Activated CD4-positive, alpha-beta memory T cell treated with anti-CD3 and anti-CD28 coated beads for 36 hours (primary cell): ENCODE measurements at regions not wholly inside any gene's neighbourhood (a gene's known extent, or its start where the extent isn't known, plus 50 kb on each side); places are given as distances from the start of the nearest gene placed in this dataset.

Experiments
- CTCF ChIA-PET: fragments of 350-600 bp; sonication (Branson Sonifier 250); formaldehyde crosslinking; loops from one replicate; lab custom pipeline; 2021; ENCODE audit warnings: antibody characterized with exemption, inconsistent platforms; lab: Charles Lee
- POLR2A ChIA-PET: fragments of 350-600 bp; sonication (Branson Sonifier 250); formaldehyde crosslinking; loops from one replicate; lab custom pipeline; 2021; ENCODE audit warnings: antibody characterized with exemption; lab: Charles Lee
- DNase-seq: peaks from one replicate; pipeline ENCODE4 v3.0.0-alpha.2; 2020
- H3K27ac Mint-ChIP-seq: one replicate; pipeline ENCODE4 v1.8.0; 2021; ENCODE audit warnings: mixed read lengths
- H3K27me3 Mint-ChIP-seq: one replicate; pipeline ENCODE4 v1.8.0; 2021; ENCODE audit warnings: mixed read lengths
- H3K36me3 Mint-ChIP-seq: one replicate; pipeline ENCODE4 v1.8.0; 2021; ENCODE audit warnings: mixed read lengths
- H3K4me1 Mint-ChIP-seq: one replicate; pipeline ENCODE4 v1.8.0; 2021; ENCODE audit warnings: low read depth, mixed read lengths
- H3K4me3 Mint-ChIP-seq: one replicate; pipeline ENCODE4 v1.8.0; 2021; ENCODE audit warnings: mild to moderate bottlenecking, mixed read lengths
- H3K9me3 Mint-ChIP-seq: one replicate; pipeline ENCODE4 v1.8.0; 2021; ENCODE audit warnings: mixed read lengths
- intact Hi-C: fragments of 100-400 bp; cut with micrococcal nuclease; formaldehyde crosslinking; loops from one replicate; pipeline ENCODE4 v1.15.1; 2023

DNA sequence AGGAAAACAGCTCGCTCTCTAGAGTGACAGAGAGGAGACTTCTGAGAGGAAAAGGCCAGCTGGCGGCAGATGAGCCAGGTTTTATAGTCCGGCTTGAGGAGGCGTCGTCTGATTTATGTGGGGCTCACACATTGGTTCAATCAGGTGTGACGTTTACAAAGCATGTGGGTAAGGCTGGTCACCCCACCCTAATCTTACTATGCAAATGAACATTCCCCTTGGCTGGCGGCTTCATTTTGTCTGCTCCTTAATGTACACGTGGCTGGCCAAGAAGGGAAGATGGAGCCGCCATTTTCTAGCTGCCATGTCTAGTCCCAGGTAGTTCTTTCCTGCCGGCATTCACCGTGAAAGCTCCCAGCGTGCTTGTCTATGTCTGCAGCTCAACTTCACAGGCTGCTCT is 299.1 kb upstream of the SPRED2 start:
- no peaks in the 10 kb centered on the region for H3K4me1 Mint-ChIP-seq
- H3K27ac Mint-ChIP-seq, result no peak overlapping the region
- H3K9me3 Mint-ChIP-seq, result no peaks in the 10 kb centered on the region
- intact Hi-C loops, result no loop called here
- no peaks in the 10 kb centered on the region for H3K36me3 Mint-ChIP-seq
- no peak overlapping the region for H3K4me3 Mint-ChIP-seq
- ChIA-PET CTCF (no interaction called here), POLR2A (no interaction called here)
- DNase-seq, result no peak
- no peaks in the 10 kb centered on the region for H3K27me3 Mint-ChIP-seq

DNA sequence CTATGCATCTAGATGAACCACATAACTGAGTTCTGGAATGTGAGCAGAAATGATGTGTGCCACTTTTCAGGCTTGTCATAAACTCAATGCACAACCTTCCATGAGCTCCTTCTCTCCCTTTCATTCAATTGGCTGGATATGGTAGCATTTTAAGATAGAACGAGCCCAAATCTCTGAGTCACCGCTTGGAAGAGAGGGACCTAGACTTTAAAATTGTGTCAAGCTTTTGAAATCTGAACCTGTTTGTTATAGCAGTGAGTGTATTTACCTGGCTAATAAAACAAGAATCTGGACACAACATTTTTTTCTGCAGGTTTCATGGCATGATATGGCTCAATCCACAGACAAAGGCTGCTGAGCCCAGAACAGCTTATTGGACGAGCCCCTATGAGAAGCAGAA is 297.8 kb upstream of the SPRED2 start:
- H3K27me3 Mint-ChIP-seq, result no peaks in the 10 kb centered on the region
- intact Hi-C loops, result no loop called here
- H3K36me3 Mint-ChIP-seq, result no peaks in the 10 kb centered on the region
- ChIA-PET POLR2A (no interaction called here), CTCF (interaction anchor here (0.6 kb wide), 1 partner anchor 545 kb away, joined by 3 read pairs; no protein-coding TSS in a partner anchor)
- no peaks in the 10 kb centered on the region for H3K9me3 Mint-ChIP-seq
- H3K4me3 Mint-ChIP-seq, result no peak overlapping the region
- DNase-seq, result no peak
- H3K4me1 Mint-ChIP-seq, result no peaks in the 10 kb centered on the region
- no peak overlapping the region for H3K27ac Mint-ChIP-seq

DNA sequence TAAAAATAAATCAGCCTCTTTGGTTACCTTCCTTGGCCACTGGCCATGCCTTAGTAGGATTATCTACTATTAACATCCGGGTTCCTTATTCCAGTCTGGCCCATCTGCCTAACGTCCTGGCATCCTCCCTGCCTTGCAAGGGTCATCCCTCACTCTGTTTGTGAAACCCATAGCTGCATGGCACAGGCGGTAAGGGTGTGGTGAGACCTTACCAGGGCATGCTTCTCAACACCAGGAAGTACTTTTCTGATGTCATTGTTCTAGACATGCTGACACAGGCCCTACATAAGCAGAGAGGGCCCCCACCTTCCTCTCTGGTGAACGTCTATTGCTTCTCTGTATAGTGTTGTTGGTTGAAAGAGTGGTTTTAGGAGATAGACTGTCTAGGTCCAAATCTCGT is 296.8 kb upstream of the SPRED2 start:
- intact Hi-C loops, result no loop called here
- POLR2A ChIA-PET, result no interaction called here
- no peaks in the 10 kb centered on the region for H3K36me3 Mint-ChIP-seq
- no peaks in the 10 kb centered on the region for H3K4me1 Mint-ChIP-seq
- no peak for DNase-seq
- no peak overlapping the region for H3K27ac Mint-ChIP-seq
- no peak overlapping the region for H3K4me3 Mint-ChIP-seq
- CTCF ChIA-PET, result no interaction called here
- no peaks in the 10 kb centered on the region for H3K27me3 Mint-ChIP-seq
- no peaks in the 10 kb centered on the region for H3K9me3 Mint-ChIP-seq

- Mint-ChIP-seq H3K36me3 (no peaks in the 10 kb centered on the region), H3K4me3 (no peak overlapping the region), H3K27ac (no peak overlapping the region), H3K9me3 (no peaks in the 10 kb centered on the region), H3K27me3 (no peaks in the 10 kb centered on the region), H3K4me1 (no peaks in the 10 kb centered on the region)
- no peak for DNase-seq
- intact Hi-C loops, result no loop called here
- POLR2A ChIA-PET, result no interaction called here
- CTCF ChIA-PET, result no interaction called here
Measured at GRCh38 chr2:65728477-65729180, 296.2 kb upstream of the SPRED2 start.

GRCh38 chr2:65727816-65728215 is 295.4 kb upstream of the SPRED2 start:
- POLR2A ChIA-PET, result no interaction called here
- Mint-ChIP-seq H3K36me3 (no peaks in the 10 kb centered on the region), H3K27me3 (no peaks in the 10 kb centered on the region), H3K9me3 (no peaks in the 10 kb centered on the region), H3K4me1 (no peaks in the 10 kb centered on the region), H3K4me3 (no peak overlapping the region), H3K27ac (no peak overlapping the region)
- CTCF ChIA-PET, result no interaction called here
- DNase-seq, result no peak
- intact Hi-C loops, result no loop called here

- Mint-ChIP-seq H3K36me3 (no peaks in the 10 kb centered on the region), H3K4me1 (no peaks in the 10 kb centered on the region), H3K27ac (no peak overlapping the region), H3K4me3 (no peak overlapping the region), H3K27me3 (peaks cover 1% of the 10 kb centered on the region), H3K9me3 (no peaks in the 10 kb centered on the region)
- DNase-seq, result no peak
- intact Hi-C loops, result no loop called here
- ChIA-PET CTCF (no interaction called here), POLR2A (no interaction called here)
Measured at GRCh38 chr2:65727381-65727780, 295.0 kb upstream of the SPRED2 start.

- Mint-ChIP-seq H3K27ac (no peak overlapping the region), H3K4me3 (no peak overlapping the region), H3K9me3 (no peaks in the 10 kb centered on the region), H3K36me3 (no peaks in the 10 kb centered on the region), H3K4me1 (no peaks in the 10 kb centered on the region), H3K27me3 (peaks cover 1% of the 10 kb centered on the region)
- DNase-seq, result no peak
- intact Hi-C loops, result no loop called here
- ChIA-PET CTCF (no interaction called here), POLR2A (no interaction called here)
Measured at GRCh38 chr2:65724752-65725151, 292.4 kb upstream of the SPRED2 start.

- Mint-ChIP-seq H3K27ac (no peak overlapping the region), H3K4me1 (no peaks in the 10 kb centered on the region), H3K9me3 (no peaks in the 10 kb centered on the region), H3K4me3 (no peak overlapping the region), H3K36me3 (no peaks in the 10 kb centered on the region), H3K27me3 (peaks cover 1% of the 10 kb centered on the region)
- no peak for DNase-seq
- POLR2A ChIA-PET, result no interaction called here
- intact Hi-C loops, result no loop called here
- CTCF ChIA-PET, result no interaction called here
Measured at GRCh38 chr2:65724336-65724735, 291.9 kb upstream of the SPRED2 start.

- Mint-ChIP-seq H3K27me3 (peaks cover 1% of the 10 kb centered on the region), H3K4me1 (no peaks in the 10 kb centered on the region), H3K4me3 (no peak overlapping the region), H3K9me3 (no peaks in the 10 kb centered on the region), H3K27ac (no peak overlapping the region), H3K36me3 (no peaks in the 10 kb centered on the region)
- intact Hi-C loops, result no loop called here
- CTCF ChIA-PET, result no interaction called here
- DNase-seq, result no peak
- POLR2A ChIA-PET, result no interaction called here
Measured at GRCh38 chr2:65722028-65722778, 289.8 kb upstream of the SPRED2 start.

DNA sequence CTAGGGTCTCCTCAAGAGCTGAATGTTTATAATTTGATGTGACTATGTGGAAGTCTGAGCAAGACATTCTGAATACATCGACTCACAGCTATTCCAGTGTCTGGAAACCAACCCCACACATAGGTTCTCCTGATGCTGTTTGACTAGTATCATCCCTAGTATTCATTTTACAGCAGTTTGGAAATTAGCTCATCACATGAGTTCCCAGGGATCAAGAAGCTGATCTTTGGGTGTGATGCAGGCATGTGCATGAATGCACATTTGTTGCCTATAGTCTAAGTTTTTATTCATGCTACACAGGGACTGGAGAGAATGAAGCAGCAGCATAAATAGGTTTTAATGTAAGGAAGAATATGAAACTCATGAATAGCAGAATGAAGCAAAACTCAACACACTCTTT is 284.3 kb upstream of the SPRED2 start:
- Mint-ChIP-seq H3K27ac (no peak overlapping the region), H3K9me3 (no peaks in the 10 kb centered on the region), H3K27me3 (no peaks in the 10 kb centered on the region), H3K4me1 (no peaks in the 10 kb centered on the region), H3K36me3 (no peaks in the 10 kb centered on the region), H3K4me3 (no peak overlapping the region)
- POLR2A ChIA-PET, result no interaction called here
- DNase-seq, result no peak
- CTCF ChIA-PET, result no interaction called here
- intact Hi-C loops, result no loop called here

- Mint-ChIP-seq H3K27me3 (no peaks in the 10 kb centered on the region), H3K9me3 (no peaks in the 10 kb centered on the region), H3K36me3 (no peaks in the 10 kb centered on the region), H3K4me3 (no peak overlapping the region), H3K4me1 (no peaks in the 10 kb centered on the region), H3K27ac (no peak overlapping the region)
- no peak for DNase-seq
- CTCF ChIA-PET, result no interaction called here
- POLR2A ChIA-PET, result no interaction called here
- intact Hi-C loops, result no loop called here
Measured at GRCh38 chr2:65715323-65715722, 282.9 kb upstream of the SPRED2 start.

GRCh38 chr2:65714866-65715265 is 282.5 kb upstream of the SPRED2 start:
- Mint-ChIP-seq H3K4me1 (no peaks in the 10 kb centered on the region), H3K36me3 (no peaks in the 10 kb centered on the region), H3K27ac (no peak overlapping the region), H3K9me3 (no peaks in the 10 kb centered on the region), H3K27me3 (no peaks in the 10 kb centered on the region), H3K4me3 (no peak overlapping the region)
- no peak for DNase-seq
- ChIA-PET POLR2A (no interaction called here), CTCF (no interaction called here)
- intact Hi-C loops, result no loop called here

GRCh38 chr2:65711863-65712262 is 279.5 kb upstream of the SPRED2 start:
- no peaks in the 10 kb centered on the region for H3K36me3 Mint-ChIP-seq
- no peak overlapping the region for H3K27ac Mint-ChIP-seq
- no peak overlapping the region for H3K4me3 Mint-ChIP-seq
- ChIA-PET POLR2A (no interaction called here), CTCF (no interaction called here)
- no peaks in the 10 kb centered on the region for H3K4me1 Mint-ChIP-seq
- intact Hi-C loops, result no loop called here
- no peaks in the 10 kb centered on the region for H3K9me3 Mint-ChIP-seq
- no peak for DNase-seq
- no peaks in the 10 kb centered on the region for H3K27me3 Mint-ChIP-seq
